ENCODE measurements at regions not wholly inside any gene's neighbourhood (a gene's known extent, or its start where the extent isn't known, plus 50 kb on each side); places are given as distances from the start of the nearest gene placed in this dataset.
"Not testable (repeated sequence)": the region's sequence is repeated elsewhere in the genome, so short reads cannot be mapped to it uniquely, and the experiment has no call there.

DNA sequence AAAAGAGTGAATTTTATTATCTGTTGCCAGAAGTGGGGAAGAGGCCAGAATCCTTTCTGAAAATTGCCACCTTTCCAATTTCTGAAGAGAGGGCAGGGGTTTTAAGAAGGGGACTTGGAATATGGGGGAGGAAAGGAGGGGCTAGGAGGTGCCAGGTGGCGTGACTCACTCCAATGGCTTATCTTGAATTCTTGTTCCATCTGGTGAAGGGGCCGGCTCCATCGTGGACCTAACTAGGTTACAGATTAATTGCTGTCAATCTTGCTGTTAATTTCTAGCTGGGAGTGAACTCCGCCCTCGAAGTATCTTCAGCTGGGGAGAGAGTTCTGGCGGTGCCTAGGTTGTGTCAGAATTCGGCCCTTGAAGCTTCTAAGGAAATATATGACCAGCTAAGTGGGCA lies 138.7 kb downstream of the YTHDC2 start:
- DNase-seq (ENCODE audit: low read depth in 3 of 3), result no peak

DNA sequence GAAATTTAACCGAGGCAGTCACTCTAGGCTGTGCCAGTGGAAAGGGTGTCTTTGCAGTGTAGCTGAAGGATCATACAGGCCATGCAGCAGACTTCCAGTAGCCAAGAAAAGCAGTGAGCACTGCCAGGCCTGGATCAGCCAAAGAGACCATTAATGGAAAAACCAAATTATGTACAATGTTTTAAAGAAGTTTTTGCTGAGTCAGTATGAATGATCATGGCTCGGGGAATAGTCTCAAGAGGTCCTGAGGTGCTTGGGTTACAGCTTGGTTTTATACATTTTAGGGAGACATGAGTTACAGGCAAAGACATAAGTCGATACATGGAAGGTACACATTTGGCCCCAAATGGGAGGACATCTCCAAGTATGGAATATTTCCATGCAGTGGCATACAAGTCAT lies 141.3 kb downstream of the YTHDC2 start:
- DNase-seq (ENCODE audit: low read depth in 3 of 3), result no peak

DNA sequence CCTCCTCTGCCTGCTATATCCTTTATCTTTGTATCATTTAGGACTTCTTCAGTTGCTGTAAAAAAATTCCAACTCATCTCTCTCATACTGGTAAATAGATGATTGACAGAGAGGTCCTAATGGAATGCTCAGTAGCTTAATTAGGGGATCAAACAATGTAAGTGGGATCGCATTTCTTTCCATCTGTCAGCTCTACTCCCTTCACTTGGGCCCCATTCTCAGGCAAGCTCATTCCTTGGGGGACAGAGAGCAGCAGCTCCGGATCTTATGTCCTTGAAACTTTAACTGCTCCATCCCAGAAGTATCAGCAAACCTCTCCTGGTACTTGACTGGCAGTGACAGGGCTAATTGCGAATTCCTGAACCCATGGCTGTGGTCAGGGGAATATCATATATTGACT lies 146.7 kb downstream of the YTHDC2 start:
- no peak for DNase-seq (ENCODE audit: low read depth in 3 of 3)

DNA sequence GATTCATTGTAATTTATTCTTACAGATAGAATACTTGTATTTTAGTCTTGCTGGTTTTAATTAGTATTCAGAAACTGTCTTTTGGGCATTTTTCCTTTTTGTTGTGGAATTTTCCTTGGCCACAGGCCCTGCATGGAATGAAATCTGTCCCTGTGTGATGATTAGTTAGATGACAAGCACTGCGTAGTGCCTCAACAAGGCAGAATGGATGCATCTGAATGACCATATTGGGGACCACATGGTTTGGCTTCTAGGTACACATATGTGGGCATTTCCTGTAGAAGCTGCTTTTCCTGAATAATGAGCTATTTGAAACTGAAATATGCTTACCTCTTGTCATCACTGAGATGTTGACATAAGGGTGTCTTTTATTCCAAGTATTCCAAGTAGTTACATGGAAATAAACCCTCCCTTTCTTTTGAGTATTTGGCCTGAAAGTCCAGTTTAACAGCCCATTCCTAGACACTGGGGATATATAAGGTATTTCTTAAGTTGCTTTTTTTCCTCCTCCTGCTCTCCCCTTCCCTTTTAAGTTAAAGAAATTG lies 147.3 kb downstream of the YTHDC2 start:
- no peak for DNase-seq (ENCODE audit: low read depth in 3 of 3)

DNA sequence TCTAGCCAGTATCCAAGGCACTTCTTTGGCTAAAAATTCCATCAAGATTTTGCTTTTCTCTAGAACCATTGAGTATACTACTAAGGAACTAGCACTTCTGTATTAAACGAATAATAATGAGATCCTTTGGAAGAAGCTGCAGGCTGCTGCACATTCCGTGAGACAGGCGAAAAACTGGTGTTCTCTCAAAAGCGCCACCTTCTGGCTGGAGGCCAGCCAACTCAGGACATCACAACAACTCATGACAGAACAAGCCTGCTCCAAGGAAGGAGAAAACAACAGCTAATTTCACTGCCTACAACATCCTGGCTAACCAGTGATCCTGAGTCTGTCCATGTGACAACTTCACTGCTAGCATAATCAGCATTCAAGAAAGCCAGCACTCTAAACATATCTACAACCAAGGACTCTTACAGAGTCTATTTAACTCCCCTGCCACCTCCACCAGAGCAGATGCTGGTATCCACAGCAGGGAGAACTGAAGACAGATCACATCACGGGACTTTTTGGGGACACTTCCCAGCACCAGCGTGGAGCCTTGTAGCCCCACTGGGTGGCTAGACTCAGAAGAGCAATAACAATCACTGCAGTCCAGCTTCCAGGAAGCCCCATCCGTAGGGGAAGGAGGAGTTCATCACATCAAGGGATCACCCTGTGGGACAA lies 150.5 kb downstream of the YTHDC2 start:
- DNase-seq (ENCODE audit: low read depth in 3 of 3), result peak in 1 of 3 experiments; percentile 7

DNA sequence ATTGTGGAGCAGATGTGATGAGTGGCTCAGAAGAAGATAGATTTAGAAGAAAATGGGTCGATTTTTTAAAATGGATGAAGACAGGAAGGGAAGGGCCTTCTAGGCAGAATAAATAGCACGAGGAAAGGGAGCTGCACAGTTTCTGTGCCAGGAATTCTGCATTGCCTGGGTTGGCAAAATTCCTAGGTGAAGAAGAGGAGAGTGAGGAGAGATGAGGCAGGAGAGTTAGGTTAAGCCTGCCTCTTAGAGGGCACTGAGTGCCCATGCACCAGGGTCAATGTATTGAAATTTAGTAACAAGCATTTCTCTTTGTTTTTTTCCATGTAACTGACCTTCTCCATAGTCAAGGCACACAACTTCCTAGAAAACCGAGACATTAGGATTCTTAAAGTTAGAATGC lies 159.5 kb downstream of the YTHDC2 start:
- no peak for DNase-seq (ENCODE audit: low read depth in 3 of 3)

DNA sequence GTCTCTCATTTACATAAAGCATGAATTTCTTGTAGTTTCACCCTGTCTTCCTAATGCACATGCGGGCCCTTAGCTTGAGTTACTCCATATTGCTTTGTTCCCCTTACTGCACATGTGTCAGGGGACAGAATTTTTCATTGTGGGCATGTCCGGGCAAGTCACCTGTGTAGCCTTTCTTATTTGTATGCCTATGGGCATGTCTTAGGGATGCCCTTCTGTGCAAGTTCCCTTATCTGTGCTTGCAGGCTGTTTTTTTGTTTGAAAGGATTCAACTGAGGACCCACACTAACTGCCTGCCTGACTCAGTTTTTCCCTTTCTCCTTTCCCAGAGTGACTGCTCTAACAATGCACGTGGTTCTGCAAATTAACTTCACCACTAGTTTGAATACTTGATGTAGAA lies 161.7 kb downstream of the YTHDC2 start:
- no peak for DNase-seq (ENCODE audit: low read depth in 3 of 3)

DNA sequence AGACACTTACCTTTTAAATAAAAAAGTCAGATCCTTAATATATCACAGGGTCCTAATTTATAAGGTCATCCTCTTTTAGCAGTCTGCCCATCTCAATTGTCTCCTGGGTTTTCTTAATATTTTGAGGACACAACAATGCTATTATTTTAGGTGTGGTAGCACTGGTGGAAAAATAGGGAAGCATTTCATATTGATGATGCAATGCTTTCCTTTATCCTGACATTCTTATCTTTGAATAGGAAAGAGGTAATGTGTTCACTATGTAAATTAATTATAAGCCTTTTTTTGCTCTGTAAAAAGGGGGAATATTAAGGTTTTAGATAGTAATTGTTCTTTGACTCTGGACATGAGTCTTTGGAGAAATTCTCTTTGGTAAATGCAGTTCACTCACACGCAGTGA lies 164.7 kb downstream of the YTHDC2 start:
- no peak for DNase-seq (ENCODE audit: low read depth in 3 of 3)

DNA sequence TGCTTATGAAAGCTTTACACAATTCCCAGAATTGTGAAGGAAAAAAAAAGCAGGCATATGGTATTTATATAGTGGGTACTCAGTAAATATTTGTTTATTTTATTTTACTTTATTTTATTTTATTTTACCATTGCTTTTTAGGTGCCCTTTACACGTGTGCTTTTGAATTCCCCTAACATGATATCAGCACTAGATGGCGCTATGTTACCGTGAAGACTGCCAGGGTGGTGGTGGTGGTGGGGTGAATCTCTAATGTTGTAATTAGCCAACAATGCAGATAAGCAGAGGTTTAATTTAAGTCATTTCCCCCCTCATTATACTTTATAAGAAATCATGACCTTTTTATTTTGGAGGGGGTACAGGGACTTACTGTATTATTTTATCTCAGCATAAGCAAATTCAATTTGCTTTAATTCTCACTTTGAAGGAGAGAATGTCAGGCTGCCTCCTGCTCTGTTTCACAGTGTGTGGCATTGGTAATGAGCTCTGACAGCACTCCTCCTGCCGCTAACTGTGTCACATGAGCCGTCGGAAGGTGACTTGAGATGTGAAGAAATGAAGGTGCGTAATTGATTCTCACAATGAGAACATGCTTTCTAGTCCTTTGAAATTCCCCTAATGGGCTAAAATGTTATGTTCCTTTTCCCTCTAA lies 165.6 kb downstream of the YTHDC2 start:
- DNase-seq (ENCODE audit: low read depth in 3 of 3), result no peak

DNA sequence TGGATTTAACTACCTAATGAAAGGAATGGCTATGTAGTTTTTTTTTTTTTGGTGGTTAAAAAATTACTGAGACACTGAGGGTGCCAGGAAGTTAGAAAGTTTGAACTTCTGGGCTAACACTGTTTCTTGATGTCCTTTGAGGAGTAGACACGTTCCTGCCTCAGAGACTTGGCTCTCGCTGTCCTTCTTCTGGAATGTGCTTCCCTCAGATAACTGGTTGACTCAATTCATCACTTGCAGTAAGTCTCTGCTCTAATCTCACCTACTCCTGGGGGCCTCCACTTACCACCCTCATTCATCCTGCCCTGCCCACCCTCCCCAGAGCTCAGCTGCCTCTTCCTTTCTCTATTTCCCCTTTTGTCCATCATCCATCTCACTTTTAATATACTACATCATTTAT lies 167.0 kb downstream of the YTHDC2 start:
- no peak for DNase-seq (ENCODE audit: low read depth in 3 of 3)

DNA sequence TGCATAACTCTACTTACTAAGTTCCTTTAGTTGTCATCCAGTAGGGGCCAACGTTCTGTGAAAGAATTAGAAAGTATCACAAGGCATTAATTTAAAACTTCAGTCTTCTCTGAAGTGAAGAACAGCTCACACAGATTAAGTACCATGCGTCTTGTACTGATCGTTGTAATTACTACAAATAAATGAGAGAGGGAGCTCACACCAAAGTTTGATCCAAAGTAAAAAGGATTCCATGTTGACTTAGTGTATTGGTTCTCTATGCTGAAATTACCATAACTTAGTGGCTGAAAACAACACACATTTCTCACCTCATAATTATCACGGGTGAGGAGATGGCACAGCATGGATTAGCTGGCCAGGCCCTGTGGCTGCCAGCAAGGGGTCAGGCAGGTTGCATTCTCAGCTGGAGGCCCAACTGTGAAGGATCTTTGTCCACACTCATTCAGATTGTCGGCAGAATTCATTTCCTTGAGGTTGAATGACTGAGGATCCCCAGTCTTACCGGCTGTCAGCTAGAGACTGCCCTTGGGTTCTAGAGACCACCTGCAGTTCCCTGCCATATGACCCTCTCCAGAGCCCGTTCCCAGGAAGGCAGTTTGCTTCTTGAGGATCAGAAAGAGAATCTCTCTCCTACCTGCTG lies 169.1 kb downstream of the YTHDC2 start:
- no peak for DNase-seq (ENCODE audit: low read depth in 3 of 3)

DNA sequence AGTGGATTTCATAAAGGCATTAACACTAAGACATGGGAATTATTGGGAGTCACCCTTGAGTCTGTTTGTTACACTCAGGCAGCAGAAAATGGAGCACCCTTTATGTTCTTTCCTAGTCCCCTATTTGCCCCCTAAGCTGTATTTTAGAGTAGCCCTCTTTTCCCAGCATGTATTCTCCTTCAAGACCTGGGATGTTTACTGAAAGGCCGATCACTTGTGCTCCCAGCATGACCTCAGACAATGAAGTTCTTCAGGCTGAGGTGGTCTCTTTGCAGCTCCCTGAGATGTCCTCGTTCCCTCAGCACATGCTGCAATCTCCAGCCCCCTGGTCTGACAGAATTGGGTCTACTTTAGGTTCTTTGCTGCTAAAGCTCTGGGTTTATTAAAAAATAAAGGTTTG lies 169.7 kb downstream of the YTHDC2 start:
- no peak for DNase-seq (ENCODE audit: low read depth in 3 of 3)

DNA sequence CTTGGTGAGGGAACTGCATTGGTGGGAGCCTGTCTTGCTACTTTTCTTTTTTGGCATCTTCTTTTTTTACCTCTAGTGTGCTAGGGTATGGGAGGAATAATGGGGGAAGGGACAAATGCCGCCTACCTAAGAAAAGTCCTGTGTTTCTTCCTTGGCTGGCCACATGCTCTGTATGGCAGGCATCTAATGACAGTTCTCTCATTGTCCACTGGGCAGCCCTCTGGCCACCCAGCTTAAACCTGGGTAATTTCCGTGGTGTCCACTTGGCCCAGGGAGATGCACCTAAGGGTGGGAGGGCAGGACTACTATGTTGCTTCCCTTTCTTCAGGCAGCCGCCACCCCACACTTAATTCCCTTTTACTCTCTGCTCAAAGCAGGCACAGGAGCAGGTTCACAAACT lies 173.1 kb downstream of the YTHDC2 start:
- no peak for DNase-seq (ENCODE audit: low read depth in 3 of 3)

DNA sequence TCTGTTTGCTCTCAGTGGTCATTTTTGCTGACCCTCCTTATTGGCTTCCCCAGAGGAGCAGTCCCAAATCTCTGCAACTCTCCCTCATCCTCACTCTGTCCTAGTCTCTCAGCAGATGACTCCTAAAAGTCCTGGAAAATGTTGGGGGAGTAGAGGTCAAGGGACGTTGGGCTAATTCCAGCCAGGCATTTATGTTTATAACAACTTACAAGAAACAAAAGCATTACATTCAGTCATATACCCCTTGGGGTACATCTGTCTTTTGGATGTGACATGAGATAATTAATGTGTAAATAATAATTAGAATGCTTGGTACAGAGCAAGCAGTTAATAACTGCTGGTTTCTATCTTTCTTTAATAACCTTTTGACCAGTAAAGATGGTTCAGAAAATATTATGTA lies 176.2 kb downstream of the YTHDC2 start:
- DNase-seq (ENCODE audit: low read depth in 3 of 3), result no peak

DNA sequence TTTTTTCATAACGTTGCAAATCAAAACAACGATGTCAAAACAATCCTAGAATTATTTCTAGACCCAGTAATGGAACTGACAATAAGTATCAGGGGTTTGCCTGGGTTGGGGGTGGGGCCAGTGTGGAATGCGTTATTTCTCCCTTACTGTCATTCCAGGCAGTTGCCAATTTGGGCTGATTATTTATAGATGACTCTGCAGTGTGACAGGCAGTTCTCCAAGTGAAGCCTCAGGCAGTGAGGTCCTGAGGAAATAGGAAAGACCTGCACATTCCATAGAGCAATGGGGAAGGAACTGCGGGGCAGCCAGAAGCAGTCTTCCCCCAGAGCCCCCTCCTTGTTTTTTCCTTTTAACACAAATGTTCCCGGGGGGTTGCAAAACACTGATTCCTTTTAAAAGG lies 179.0 kb downstream of the YTHDC2 start:
- no peak for DNase-seq (ENCODE audit: low read depth in 3 of 3)

DNA sequence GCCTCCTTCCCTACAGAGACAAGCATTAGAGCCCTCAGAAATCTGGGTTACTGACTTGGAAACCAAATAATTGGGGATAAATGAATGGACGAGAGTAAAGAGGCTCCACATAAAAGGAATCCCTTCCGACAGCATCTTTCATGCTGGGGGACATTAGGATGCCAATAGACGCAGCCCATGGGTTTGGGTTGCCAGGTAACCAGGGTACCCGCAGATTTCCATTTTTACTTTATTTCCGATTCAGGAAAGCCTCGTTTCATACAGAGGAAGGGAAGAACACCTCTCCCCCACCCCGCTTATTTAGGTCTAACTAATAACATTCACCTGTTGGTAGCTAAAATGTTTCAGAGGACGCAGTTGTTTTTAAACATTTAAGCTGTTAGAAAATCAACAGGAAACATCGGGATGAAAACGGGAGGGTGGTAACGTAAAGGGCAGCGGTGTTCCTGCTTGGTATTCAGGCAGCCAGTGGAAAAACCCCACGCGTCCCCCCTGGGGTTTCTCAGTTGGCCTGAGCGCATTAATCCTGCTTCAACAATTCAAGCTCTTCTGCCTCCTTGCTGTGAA lies 179.5 kb downstream of the YTHDC2 start:
- DNase-seq (ENCODE audit: low read depth in 3 of 3), result no peak

DNA sequence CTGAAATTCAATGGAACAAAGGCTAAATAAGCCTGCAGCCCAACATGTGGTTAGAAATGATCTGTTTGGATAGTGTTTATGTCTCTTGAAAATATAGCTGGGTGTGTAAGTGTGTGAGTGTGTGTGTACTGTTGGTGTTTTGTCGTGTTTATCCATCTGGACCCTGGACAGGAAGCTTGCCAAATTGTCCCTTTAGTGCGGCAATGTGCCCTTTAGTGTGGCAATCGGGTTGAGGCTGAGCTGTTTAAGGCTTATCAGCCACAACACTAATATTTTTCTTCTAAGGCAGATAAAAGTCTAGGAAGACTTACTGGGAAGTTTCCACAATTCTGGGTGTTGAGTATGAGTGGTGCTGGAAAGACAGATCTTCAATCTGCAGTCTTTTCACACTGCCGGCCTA lies 180.2 kb downstream of the YTHDC2 start:
- no peak for DNase-seq (ENCODE audit: low read depth in 3 of 3)

DNA sequence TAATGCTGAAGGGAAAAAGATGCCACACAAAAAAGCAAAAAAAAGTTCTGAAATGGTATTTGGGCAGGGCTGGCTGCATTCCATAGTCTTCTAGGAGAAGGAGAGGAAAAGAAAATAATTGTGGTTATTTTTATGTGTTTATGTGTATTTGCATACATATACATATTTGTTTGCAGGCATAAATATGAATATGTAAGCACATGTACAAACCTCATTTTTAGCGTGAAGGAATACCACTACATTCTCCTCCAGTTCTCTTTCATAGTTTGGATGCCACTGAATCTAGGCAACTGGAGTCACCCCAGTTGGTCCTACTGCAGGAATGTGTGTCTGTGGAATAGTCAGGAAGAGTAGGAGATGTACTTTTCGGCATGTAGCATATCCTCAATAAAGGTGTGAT lies 181.1 kb downstream of the YTHDC2 start:
- DNase-seq (ENCODE audit: low read depth in 3 of 3), result no peak

DNA sequence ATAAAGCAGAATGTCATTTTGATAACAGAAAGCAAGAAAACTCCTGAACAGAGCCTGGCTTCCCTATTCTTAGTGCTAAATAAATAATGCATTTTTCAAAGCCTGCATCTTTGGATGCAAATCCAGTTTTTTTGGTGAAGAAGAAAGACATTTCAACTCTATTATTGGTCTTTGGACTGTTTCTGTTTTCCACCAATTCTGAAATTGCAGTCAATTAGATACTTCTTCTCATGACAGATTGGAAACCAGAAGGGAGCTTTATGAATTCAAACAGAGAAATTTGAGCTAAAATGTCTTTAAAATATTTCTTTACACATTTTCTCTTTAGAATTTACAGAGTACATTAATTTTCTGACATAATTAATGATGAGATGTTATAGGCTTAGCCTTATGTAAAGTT lies 189.8 kb downstream of the YTHDC2 start:
- no peak for DNase-seq (ENCODE audit: low read depth in 3 of 3)

DNA sequence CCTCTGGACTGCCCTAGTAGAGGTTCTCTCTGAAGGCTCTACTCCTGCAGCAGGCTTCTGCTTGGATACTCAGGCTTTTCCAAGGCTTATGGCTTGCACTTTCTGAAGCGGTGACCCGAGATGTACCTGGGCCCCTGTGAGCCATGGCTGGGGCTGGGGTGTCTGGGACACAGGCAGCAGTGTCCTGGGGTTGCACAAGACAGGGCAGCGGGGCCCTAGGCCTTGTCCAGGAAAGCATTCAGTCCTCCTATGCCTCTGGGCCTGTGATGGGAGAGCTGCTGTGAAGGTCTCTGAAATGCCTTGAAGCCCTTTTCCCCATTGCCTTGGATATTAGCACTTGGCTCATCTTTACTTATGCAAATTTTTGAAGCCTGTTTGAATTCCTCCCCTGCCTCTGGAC lies 192.2 kb downstream of the YTHDC2 start:
- DNase-seq (ENCODE audit: low read depth in 3 of 3), result no peak

DNA sequence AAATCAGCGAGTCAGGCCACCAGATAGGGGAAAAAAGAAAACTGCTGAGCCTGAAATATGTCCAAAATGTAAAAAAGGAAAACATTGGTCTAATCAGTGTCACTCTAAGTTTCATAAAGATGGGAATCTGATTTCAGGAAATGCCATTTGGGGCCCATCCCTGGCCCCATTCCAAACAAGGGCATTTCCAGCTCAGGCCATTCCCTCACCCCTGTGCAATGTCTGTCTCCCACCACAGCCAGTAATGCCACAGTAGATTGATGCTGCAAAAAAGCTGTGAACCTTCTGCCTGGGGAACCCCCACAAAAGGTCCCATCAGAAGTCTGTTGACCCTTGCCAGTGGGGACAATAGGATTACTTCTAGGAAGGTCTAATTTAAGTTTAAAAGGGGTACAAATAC lies 199.6 kb downstream of the YTHDC2 start:
- no peak for DNase-seq (ENCODE audit: low read depth in 3 of 3)

DNA sequence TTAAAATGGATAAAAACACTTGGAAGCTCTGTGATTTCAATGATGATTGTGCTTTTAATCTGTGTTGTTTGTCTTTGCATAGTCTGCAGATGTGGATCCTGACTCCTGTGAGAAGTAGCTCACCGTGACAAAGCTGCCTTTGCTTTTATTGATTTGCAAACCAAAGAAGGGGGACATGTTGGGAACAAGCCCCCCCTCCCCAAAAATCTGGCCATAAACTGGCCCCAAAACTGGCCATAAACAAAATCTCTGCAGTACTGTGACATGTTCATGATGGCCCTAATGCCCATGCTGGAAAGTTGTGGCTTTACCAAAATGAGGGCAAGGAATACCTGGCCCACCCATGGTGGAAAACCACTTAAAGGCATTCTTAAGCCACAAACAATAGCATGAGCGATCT lies 202.4 kb downstream of the YTHDC2 start:
- DNase-seq (ENCODE audit: low read depth in 3 of 3), result not testable (repeated sequence)

DNA sequence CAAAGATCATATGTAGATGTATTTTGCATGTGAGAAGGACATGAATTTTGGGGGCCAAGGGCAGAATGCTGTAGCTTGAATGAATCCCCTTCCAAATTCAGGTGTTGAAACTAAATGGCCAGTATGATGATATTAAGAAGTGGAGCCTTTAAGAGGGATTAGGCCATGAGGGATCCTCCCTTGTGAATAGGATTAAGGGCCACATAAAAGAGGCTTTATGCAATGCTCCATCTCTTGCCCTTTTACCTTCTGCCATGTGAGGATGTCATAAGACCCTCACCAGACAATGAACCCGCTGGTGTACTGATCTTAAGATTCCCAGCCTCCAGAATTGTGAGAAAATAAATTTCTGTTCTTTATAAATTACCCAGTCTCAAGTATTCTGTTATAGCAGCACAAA lies 206.1 kb downstream of the YTHDC2 start:
- no peak for DNase-seq (ENCODE audit: low read depth in 3 of 3)

All from stimulated activated CD4-positive, alpha-beta T cell treated with anti-CD3 and anti-CD28 coated beads, TNF-alpha, amount 100 ng/mL, for 24 hours (primary cell).